ENCODE measurements at regions not wholly inside any gene's neighbourhood (a gene's known extent, or its start where the extent isn't known, plus 50 kb on each side); places are given as distances from the start of the nearest gene placed in this dataset.

DNA sequence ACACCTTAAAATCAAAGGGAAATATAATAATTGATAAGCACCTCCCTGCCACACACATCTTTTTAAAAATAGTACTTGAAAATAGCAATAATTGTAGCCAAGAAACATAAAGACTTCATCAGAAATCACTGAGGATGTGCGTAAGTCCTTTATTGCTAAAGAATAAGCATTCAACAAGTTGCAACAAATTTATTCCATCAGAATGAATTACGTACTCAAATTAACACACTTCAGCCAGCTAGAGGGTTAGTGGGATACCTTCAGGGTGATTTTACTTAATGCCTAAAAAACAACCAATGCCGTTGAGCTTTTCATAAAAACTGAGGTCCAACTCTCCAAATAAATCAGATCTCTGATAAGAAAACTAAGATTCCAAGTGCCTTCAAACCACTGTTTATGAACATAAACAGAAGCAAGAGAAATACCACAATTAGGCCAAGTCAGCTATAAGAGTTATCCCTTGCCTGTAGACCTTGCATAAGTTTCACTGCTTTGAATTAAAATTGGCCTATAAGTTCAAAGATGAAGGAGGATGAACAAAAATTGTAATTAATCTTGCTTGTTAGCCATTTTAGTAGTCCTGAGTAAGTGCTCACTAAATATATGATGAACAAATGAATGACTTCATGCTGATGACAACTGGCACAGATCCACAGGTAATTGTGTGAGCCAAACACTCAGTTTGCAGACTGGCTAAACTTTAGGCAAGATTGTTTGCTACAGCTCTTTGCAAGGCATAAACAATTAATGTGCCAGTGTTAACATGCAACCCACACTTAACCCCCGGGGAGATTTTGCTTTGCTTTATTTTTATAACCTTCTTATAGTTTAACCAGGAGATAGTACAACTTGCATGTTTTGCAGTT, 375.1 kb upstream of the THBS1 start:
- H3K9me2 ChIP-seq (replicated peaks; ENCODE audit: control insufficient read depth, low read length) = no peaks in the 10 kb centered on the region
- no peak overlapping the region for H3K4me3 ChIP-seq (ENCODE audit: low read length)
- no peaks in the 10 kb centered on the region for H3K4me1 ChIP-seq (ENCODE audit: control insufficient read depth, low read length)
- H3K79me2 ChIP-seq (ENCODE audit: control insufficient read depth, low read length) = no peaks in the 10 kb centered on the region
- no peaks in the 10 kb centered on the region for H3K36me3 ChIP-seq (ENCODE audit: control insufficient read depth, low read length)
- no peaks in the 10 kb centered on the region for H3F3A ChIP-seq (ENCODE audit: control insufficient read depth, insufficient read depth)
- TF ChIP-seq EZH2phosphoT487 (IDR thresholded peaks at IDR 0.05; ENCODE audit: borderline replicate concordance, low read length) = no peak
- TF ChIP-seq, protein P1, sequence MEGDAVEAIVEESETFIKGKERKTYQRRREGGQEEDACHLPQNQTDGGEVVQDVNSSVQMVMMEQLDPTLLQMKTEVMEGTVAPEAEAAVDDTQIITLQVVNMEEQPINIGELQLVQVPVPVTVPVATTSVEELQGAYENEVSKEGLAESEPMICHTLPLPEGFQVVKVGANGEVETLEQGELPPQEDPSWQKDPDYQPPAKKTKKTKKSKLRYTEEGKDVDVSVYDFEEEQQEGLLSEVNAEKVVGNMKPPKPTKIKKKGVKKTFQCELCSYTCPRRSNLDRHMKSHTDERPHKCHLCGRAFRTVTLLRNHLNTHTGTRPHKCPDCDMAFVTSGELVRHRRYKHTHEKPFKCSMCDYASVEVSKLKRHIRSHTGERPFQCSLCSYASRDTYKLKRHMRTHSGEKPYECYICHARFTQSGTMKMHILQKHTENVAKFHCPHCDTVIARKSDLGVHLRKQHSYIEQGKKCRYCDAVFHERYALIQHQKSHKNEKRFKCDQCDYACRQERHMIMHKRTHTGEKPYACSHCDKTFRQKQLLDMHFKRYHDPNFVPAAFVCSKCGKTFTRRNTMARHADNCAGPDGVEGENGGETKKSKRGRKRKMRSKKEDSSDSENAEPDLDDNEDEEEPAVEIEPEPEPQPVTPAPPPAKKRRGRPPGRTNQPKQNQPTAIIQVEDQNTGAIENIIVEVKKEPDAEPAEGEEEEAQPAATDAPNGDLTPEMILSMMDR (IDR thresholded peaks at IDR 0.05; ENCODE audit: low read depth, low read length, poor library complexity, severe bottlenecking) = no peak
- no peaks in the 10 kb centered on the region for H4K20me1 ChIP-seq (ENCODE audit: control insufficient read depth, insufficient read depth, low read depth, low read length)
- H3K4me2 ChIP-seq (ENCODE audit: low read length) = no peak overlapping the region
- no peaks in the 10 kb centered on the region for H3K9me3 ChIP-seq (ENCODE audit: control insufficient read depth, insufficient read depth, low read length)
- no peak overlapping the region for H3K27ac ChIP-seq (ENCODE audit: low read depth, low read length)
- H3K27me3 ChIP-seq (ENCODE audit: control insufficient read depth, low read length) = no peaks in the 10 kb centered on the region

DNA sequence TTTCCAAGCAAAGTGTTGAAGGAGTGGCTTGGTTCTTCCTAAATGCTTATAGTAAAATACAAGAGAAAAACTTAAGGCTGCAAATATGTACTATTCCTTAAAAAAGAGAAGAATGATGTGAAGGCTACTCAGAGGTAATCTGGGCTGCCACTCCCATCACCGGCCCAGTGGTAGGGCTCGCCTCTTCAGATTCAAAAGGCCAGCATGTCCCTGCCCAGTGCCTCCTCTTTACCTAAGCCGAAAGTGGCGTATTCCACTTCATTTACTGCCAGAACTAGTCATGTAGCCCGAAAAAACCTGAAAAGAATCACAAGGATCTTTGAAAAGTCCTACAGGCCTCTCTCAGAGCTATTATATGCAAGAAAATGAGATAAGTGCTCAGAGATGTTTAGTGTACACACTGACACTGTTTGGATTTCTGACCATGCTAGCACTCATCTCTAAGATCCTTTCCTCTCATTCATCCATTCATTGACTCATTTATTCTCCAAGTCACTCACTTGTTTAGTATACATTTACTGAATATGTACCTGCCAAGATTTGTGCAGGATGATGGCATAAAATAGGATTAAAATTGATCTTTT, 373.3 kb upstream of the THBS1 start:
- Histone ChIP-seq H3K36me3 (ENCODE audit: control insufficient read depth, low read length) (no peaks in the 10 kb centered on the region), H3K79me2 (ENCODE audit: control insufficient read depth, low read length) (no peaks in the 10 kb centered on the region), H3F3A (ENCODE audit: control insufficient read depth, insufficient read depth) (no peaks in the 10 kb centered on the region), H4K20me1 (ENCODE audit: control insufficient read depth, insufficient read depth, low read depth, low read length) (no peaks in the 10 kb centered on the region), H3K4me1 (ENCODE audit: control insufficient read depth, low read length) (no peaks in the 10 kb centered on the region), H3K27ac (ENCODE audit: low read depth, low read length) (no peak overlapping the region), H3K4me3 (ENCODE audit: low read length) (no peak overlapping the region), H3K4me2 (ENCODE audit: low read length) (no peak overlapping the region), H3K27me3 (ENCODE audit: control insufficient read depth, low read length) (no peaks in the 10 kb centered on the region), H3K9me3 (ENCODE audit: control insufficient read depth, insufficient read depth, low read length) (no peaks in the 10 kb centered on the region), H3K9me2 (replicated peaks; ENCODE audit: control insufficient read depth, low read length) (no peaks in the 10 kb centered on the region)
- TF ChIP-seq, protein P1 (IDR thresholded peaks at IDR 0.05; ENCODE audit: low read depth, low read length, poor library complexity, severe bottlenecking) = no peak
- no peak for TF ChIP-seq EZH2phosphoT487 (IDR thresholded peaks at IDR 0.05; ENCODE audit: borderline replicate concordance, low read length)

DNA sequence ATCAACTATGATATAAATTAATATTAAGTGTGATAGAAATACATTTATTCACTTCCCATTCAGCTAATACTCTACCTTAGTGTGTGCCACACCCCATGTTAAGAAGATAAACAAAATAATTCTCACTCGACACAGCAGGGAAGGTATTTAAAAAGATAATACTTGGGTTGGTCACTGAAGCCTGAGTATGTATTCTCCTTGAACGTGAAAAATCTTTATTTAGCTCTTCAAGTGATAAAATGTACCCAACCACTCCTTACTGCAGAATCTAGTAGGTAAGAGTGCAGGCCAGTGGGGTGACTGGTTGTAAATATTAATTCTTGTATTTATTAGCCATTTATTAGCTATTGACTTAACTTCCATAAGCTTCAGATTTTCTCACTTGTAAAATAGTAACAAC, 372.7 kb upstream of the THBS1 start:
- Histone ChIP-seq H3K36me3 (ENCODE audit: control insufficient read depth, low read length) (no peaks in the 10 kb centered on the region), H3K9me2 (replicated peaks; ENCODE audit: control insufficient read depth, low read length) (no peaks in the 10 kb centered on the region), H3K9me3 (ENCODE audit: control insufficient read depth, insufficient read depth, low read length) (no peaks in the 10 kb centered on the region), H3K79me2 (ENCODE audit: control insufficient read depth, low read length) (no peaks in the 10 kb centered on the region), H3F3A (ENCODE audit: control insufficient read depth, insufficient read depth) (no peaks in the 10 kb centered on the region), H4K20me1 (ENCODE audit: control insufficient read depth, insufficient read depth, low read depth, low read length) (no peaks in the 10 kb centered on the region), H3K27ac (ENCODE audit: low read depth, low read length) (no peak overlapping the region), H3K4me3 (ENCODE audit: low read length) (no peak overlapping the region), H3K4me2 (ENCODE audit: low read length) (no peak overlapping the region), H3K4me1 (ENCODE audit: control insufficient read depth, low read length) (no peaks in the 10 kb centered on the region), H3K27me3 (ENCODE audit: control insufficient read depth, low read length) (no peaks in the 10 kb centered on the region)
- TF ChIP-seq, protein P1 (IDR thresholded peaks at IDR 0.05; ENCODE audit: low read depth, low read length, poor library complexity, severe bottlenecking) = no peak
- TF ChIP-seq EZH2phosphoT487 (IDR thresholded peaks at IDR 0.05; ENCODE audit: borderline replicate concordance, low read length) = no peak
